ENCODE measurements at regions not wholly inside any gene's neighbourhood (a gene's known extent, or its start where the extent isn't known, plus 50 kb on each side); places are given as distances from the start of the nearest gene placed in this dataset.

DNA sequence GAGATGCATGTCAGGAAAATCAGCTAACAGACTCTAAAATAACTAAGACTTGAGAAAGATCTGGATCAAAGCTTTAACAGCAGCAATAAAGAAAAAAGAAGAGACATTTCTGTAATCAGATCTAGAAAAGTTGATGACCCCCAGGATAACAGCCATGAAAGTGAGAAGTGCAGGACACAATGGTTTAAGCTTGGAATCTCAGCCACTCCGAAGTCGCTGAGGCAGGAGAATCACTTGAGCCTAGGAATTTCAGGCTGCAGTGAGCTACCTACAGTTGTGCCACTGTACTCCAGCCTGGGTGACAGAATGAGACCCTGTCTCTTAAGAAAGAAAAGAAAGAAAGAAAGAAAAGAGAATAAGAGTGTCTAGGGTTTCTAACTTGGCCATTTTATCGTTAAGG, 544.1 kb downstream of the CD83 start:
- Histone ChIP-seq H3K9ac (no peak overlapping the region), H3K79me2 (ENCODE audit: insufficient read depth) (no peaks in the 10 kb centered on the region), H3K27ac (ENCODE audit: low read depth in 2 of 2, low read length in 1 of 2) (no peak overlapping the region), H3K9me2 (no peaks in the 10 kb centered on the region), H3K27me3 (ENCODE audit: insufficient read depth) (no peaks in the 10 kb centered on the region), H3K4me3 (ENCODE audit: low read depth in 2 of 2, low read length in 1 of 2) (no peak overlapping the region), H3K36me3 (replicated peaks in 1 of 2; ENCODE audit: control insufficient read depth in 1 of 2, insufficient read depth in 2 of 2, low read length in 1 of 2) (no peaks in the 10 kb centered on the region), H3K9me3 (no peaks in the 10 kb centered on the region), H3F3A (replicated peaks; ENCODE audit: insufficient read depth) (no peaks in the 10 kb centered on the region), H3K4me1 (ENCODE audit: control insufficient read depth in 1 of 2, insufficient read depth in 2 of 2, low read depth in 1 of 2, low read length in 1 of 2) (peaks cover 0 to 7% of the 10 kb centered on the region in 2 experiments; a peak in 1 of 4 replicates), H3K4me2 (no peak overlapping the region), H2AFZ (ENCODE audit: low read depth) (no peak overlapping the region), H4K20me1 (ENCODE audit: insufficient read depth) (no peaks in the 10 kb centered on the region)
- DNase-seq, result no peak
- no peak for TF ChIP-seq EZH2phosphoT487 (IDR thresholded peaks at IDR 0.05; ENCODE audit: borderline replicate concordance, low read depth)
- TF ChIP-seq JUND (IDR thresholded peaks at IDR 0.05), result no peak
- no peak for TF ChIP-seq YY1 (IDR thresholded peaks at IDR 0.05; ENCODE audit: low read depth)
- no peak for TF ChIP-seq SIN3A (IDR thresholded peaks at IDR 0.05; ENCODE audit: borderline replicate concordance, low read depth, low read length)
- TF ChIP-seq, protein P1, sequence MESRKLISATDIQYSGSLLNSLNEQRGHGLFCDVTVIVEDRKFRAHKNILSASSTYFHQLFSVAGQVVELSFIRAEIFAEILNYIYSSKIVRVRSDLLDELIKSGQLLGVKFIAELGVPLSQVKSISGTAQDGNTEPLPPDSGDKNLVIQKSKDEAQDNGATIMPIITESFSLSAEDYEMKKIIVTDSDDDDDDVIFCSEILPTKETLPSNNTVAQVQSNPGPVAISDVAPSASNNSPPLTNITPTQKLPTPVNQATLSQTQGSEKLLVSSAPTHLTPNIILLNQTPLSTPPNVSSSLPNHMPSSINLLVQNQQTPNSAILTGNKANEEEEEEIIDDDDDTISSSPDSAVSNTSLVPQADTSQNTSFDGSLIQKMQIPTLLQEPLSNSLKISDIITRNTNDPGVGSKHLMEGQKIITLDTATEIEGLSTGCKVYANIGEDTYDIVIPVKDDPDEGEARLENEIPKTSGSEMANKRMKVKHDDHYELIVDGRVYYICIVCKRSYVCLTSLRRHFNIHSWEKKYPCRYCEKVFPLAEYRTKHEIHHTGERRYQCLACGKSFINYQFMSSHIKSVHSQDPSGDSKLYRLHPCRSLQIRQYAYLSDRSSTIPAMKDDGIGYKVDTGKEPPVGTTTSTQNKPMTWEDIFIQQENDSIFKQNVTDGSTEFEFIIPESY (IDR thresholded peaks at IDR 0.05; ENCODE audit: borderline replicate concordance, low read depth), result no peak
- no peak for TF ChIP-seq SMC3 (IDR thresholded peaks at IDR 0.05; ENCODE audit: low read depth, low read length)
- no peak for TF ChIP-seq RAD21 (IDR thresholded peaks at IDR 0.05; ENCODE audit: low read length)
- TF ChIP-seq TAF1 (IDR thresholded peaks at IDR 0.05; ENCODE audit: borderline replicate concordance, low read depth, low read length), result no peak
- TF ChIP-seq MXI1 (IDR thresholded peaks at IDR 0.05; ENCODE audit: low read depth, low read length), result no peak
- no peak for TF ChIP-seq TCF12 (IDR thresholded peaks at IDR 0.05)
- TF ChIP-seq, protein P2, sequence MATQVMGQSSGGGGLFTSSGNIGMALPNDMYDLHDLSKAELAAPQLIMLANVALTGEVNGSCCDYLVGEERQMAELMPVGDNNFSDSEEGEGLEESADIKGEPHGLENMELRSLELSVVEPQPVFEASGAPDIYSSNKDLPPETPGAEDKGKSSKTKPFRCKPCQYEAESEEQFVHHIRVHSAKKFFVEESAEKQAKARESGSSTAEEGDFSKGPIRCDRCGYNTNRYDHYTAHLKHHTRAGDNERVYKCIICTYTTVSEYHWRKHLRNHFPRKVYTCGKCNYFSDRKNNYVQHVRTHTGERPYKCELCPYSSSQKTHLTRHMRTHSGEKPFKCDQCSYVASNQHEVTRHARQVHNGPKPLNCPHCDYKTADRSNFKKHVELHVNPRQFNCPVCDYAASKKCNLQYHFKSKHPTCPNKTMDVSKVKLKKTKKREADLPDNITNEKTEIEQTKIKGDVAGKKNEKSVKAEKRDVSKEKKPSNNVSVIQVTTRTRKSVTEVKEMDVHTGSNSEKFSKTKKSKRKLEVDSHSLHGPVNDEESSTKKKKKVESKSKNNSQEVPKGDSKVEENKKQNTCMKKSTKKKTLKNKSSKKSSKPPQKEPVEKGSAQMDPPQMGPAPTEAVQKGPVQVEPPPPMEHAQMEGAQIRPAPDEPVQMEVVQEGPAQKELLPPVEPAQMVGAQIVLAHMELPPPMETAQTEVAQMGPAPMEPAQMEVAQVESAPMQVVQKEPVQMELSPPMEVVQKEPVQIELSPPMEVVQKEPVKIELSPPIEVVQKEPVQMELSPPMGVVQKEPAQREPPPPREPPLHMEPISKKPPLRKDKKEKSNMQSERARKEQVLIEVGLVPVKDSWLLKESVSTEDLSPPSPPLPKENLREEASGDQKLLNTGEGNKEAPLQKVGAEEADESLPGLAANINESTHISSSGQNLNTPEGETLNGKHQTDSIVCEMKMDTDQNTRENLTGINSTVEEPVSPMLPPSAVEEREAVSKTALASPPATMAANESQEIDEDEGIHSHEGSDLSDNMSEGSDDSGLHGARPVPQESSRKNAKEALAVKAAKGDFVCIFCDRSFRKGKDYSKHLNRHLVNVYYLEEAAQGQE (IDR thresholded peaks at IDR 0.05; ENCODE audit: low read depth, low read length), result no peak
- TF ChIP-seq, protein P3, sequence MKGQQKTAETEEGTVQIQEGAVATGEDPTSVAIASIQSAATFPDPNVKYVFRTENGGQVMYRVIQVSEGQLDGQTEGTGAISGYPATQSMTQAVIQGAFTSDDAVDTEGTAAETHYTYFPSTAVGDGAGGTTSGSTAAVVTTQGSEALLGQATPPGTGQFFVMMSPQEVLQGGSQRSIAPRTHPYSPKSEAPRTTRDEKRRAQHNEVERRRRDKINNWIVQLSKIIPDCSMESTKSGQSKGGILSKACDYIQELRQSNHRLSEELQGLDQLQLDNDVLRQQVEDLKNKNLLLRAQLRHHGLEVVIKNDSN (IDR thresholded peaks at IDR 0.05; ENCODE audit: borderline replicate concordance, low read depth), result no peak
- TF ChIP-seq NFIC (IDR thresholded peaks at IDR 0.05; ENCODE audit: borderline replicate concordance), result no peak
- TF ChIP-seq GATA2 (CRISPR knock-in tag; IDR thresholded peaks at IDR 0.05), result no peak
- 74% methylated on average over 3 of the region's 3 CpGs for WGBS (ENCODE audit: low lambda C conversion rate)
- ChIA-PET CTCF (interaction anchor here (0.9 kb wide), 1 partner anchor 198 kb away, joined by 3 read pairs; no protein-coding TSS in a partner anchor), POLR2A (no interaction called here)

All from SK-N-SH (cell line).